ENCODE measurements at regions not wholly inside any gene's neighbourhood (a gene's known extent, or its start where the extent isn't known, plus 50 kb on each side); places are given as distances from the start of the nearest gene placed in this dataset.

DNA sequence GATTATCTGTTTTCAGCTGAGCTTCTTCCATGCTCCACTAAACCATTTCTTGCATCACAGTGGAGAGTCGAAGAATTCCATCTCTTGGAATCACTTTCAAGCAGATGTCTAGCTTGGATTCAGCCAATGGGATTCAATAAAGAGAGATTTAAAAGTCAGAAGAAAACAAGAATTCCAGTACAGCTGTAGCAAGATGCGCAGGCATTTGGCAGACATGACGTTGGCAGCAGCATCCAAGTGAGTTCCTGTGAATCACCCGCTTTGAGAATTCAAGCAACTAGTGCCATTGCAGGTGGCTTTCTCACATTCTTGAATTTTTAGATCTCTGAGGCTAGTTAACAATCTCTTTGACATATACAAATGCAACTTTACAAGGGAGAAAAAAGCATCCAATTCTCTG lies 467.0 kb downstream of the CDH10 start:
- H3K79me2 ChIP-seq (ENCODE audit: control insufficient read depth, insufficient read depth, low read length), result no peaks in the 10 kb centered on the region
- H4K20me1 ChIP-seq (ENCODE audit: control insufficient read depth, extremely low read depth, insufficient read depth, low read length), result no peaks in the 10 kb centered on the region
- H3K36me3 ChIP-seq (ENCODE audit: control insufficient read depth, insufficient read depth, low read length), result no peaks in the 10 kb centered on the region
- no peaks in the 10 kb centered on the region for H3K27me3 ChIP-seq (ENCODE audit: control insufficient read depth, insufficient read depth, low read length)
- H3K27ac ChIP-seq (ENCODE audit: insufficient read depth, low read length), result no peak overlapping the region
- no peak overlapping the region for H3K9ac ChIP-seq (ENCODE audit: insufficient read depth, low read length)
- TF ChIP-seq CTCF (conservative IDR thresholded peaks at IDR 0.05 in 1 of 2, IDR thresholded peaks at IDR 0.05 in 1 of 2; ENCODE audit: low read depth in 1 of 2, low read length in 2 of 2), result no peak
- no peak for TF ChIP-seq EZH2 (IDR thresholded peaks at IDR 0.05; ENCODE audit: low read length, missing control alignments)
- H3K4me1 ChIP-seq (ENCODE audit: control insufficient read depth, extremely low read depth, insufficient read depth, low read length), result no peaks in the 10 kb centered on the region
- H3K4me3 ChIP-seq (replicated peaks in 1 of 4; ENCODE audit: control extremely low read depth in 1 of 4, insufficient read depth in 1 of 4, low read depth in 3 of 4, low read length in 4 of 4), result no peak overlapping the region
- no peaks in the 10 kb centered on the region for H3K9me3 ChIP-seq (ENCODE audit: control insufficient read depth, insufficient read depth, low read depth, low read length)
- DNase-seq (ENCODE audit: low read depth in 2 of 2), result peak in 1 of 2 donors; percentile 20
- no peak overlapping the region for H2AFZ ChIP-seq (ENCODE audit: low read length)
- H3K4me2 ChIP-seq (ENCODE audit: extremely low read depth, insufficient read depth, low read length), result no peak overlapping the region

GRCh38 chr5:24183981-24184380 lies 460.8 kb downstream of the CDH10 start:
- peak in 1 of 2 donors; percentile 9 for DNase-seq (ENCODE audit: low read depth in 2 of 2)
- Histone ChIP-seq H3K36me3 (ENCODE audit: control insufficient read depth, insufficient read depth, low read length) (no peaks in the 10 kb centered on the region), H3K4me2 (ENCODE audit: extremely low read depth, insufficient read depth, low read length) (no peak overlapping the region), H3K27me3 (ENCODE audit: control insufficient read depth, insufficient read depth, low read length) (no peaks in the 10 kb centered on the region), H3K27ac (ENCODE audit: insufficient read depth, low read length) (no peak overlapping the region), H4K20me1 (ENCODE audit: control insufficient read depth, extremely low read depth, insufficient read depth, low read length) (no peaks in the 10 kb centered on the region), H3K4me1 (ENCODE audit: control insufficient read depth, extremely low read depth, insufficient read depth, low read length) (no peaks in the 10 kb centered on the region), H3K9me3 (ENCODE audit: control insufficient read depth, insufficient read depth, low read depth, low read length) (no peaks in the 10 kb centered on the region), H2AFZ (ENCODE audit: low read length) (no peak overlapping the region), H3K79me2 (ENCODE audit: control insufficient read depth, insufficient read depth, low read length) (no peaks in the 10 kb centered on the region), H3K9ac (ENCODE audit: insufficient read depth, low read length) (no peak overlapping the region), H3K4me3 (replicated peaks in 1 of 4; ENCODE audit: control extremely low read depth in 1 of 4, insufficient read depth in 1 of 4, low read depth in 3 of 4, low read length in 4 of 4) (no peak overlapping the region)
- TF ChIP-seq CTCF (conservative IDR thresholded peaks at IDR 0.05 in 1 of 2, IDR thresholded peaks at IDR 0.05 in 1 of 2; ENCODE audit: low read depth in 1 of 2, low read length in 2 of 2), result no peak

GRCh38 chr5:24188216-24188925 lies 456.4 kb downstream of the CDH10 start:
- H4K20me1 ChIP-seq (ENCODE audit: control insufficient read depth, extremely low read depth, insufficient read depth, low read length), result no peaks in the 10 kb centered on the region
- no peak overlapping the region for H2AFZ ChIP-seq (ENCODE audit: low read length)
- no peaks in the 10 kb centered on the region for H3K4me1 ChIP-seq (ENCODE audit: control insufficient read depth, extremely low read depth, insufficient read depth, low read length)
- DNase-seq (ENCODE audit: low read depth in 2 of 2), result peak in 1 of 2 donors; percentile 30
- H3K9ac ChIP-seq (ENCODE audit: insufficient read depth, low read length), result no peak overlapping the region
- H3K36me3 ChIP-seq (ENCODE audit: control insufficient read depth, insufficient read depth, low read length), result no peaks in the 10 kb centered on the region
- no peak overlapping the region for H3K27ac ChIP-seq (ENCODE audit: insufficient read depth, low read length)
- no peak overlapping the region for H3K4me3 ChIP-seq (replicated peaks in 1 of 4; ENCODE audit: control extremely low read depth in 1 of 4, insufficient read depth in 1 of 4, low read depth in 3 of 4, low read length in 4 of 4)
- no peaks in the 10 kb centered on the region for H3K9me3 ChIP-seq (ENCODE audit: control insufficient read depth, insufficient read depth, low read depth, low read length)
- no peak overlapping the region for H3K4me2 ChIP-seq (ENCODE audit: extremely low read depth, insufficient read depth, low read length)
- no peak for TF ChIP-seq CTCF (conservative IDR thresholded peaks at IDR 0.05 in 1 of 2, IDR thresholded peaks at IDR 0.05 in 1 of 2; ENCODE audit: low read depth in 1 of 2, low read length in 2 of 2)
- TF ChIP-seq EZH2 (IDR thresholded peaks at IDR 0.05; ENCODE audit: low read length, missing control alignments), result no peak
- H3K27me3 ChIP-seq (ENCODE audit: control insufficient read depth, insufficient read depth, low read length), result no peaks in the 10 kb centered on the region
- no peaks in the 10 kb centered on the region for H3K79me2 ChIP-seq (ENCODE audit: control insufficient read depth, insufficient read depth, low read length)

Data from fibroblast of lung (primary cell).